Amygdala (tissue), 56 donors: ENCODE measurements at regions not wholly inside any gene's neighbourhood (a gene's known extent, or its start where the extent isn't known, plus 50 kb on each side); places are given as distances from the start of the nearest gene placed in this dataset.
A peak's percentile ranks its signal among the peaks of the same experiment; 100 is the strongest.

ENCODE experiments used
- DNase-seq, 56 donors: peaks; one replicate each; lab custom pipeline; 2025; lab: John Stamatoyannopoulos, UW

- DNase-seq: no peak
Observed at GRCh38 chr2:200725596-200725995, 86.1 kb upstream of the BZW1 start.

GRCh38 chr2:200728630-200729029 is 83.1 kb upstream of the BZW1 start:
- no peak for DNase-seq

- DNase-seq: no peak
Observed at GRCh38 chr2:200730302-200730701, 81.4 kb upstream of the BZW1 start.

GRCh38 chr2:200730960-200731359 is 80.8 kb upstream of the BZW1 start:
- DNase-seq: no peak

- no peak for DNase-seq
Observed at GRCh38 chr2:200732866-200733265, 78.8 kb upstream of the BZW1 start.

- peak in 4 of 56 donors; percentile 10 to 18 (median 14) for DNase-seq
Observed at GRCh38 chr2:200733713-200734198, 78.0 kb upstream of the BZW1 start.

- peak in 41 of 56 donors; percentile 2 to 87 (median 49) for DNase-seq
Observed at GRCh38 chr2:200735061-200735460, 76.6 kb upstream of the BZW1 start.

- no peak for DNase-seq
Observed at GRCh38 chr2:200736646-200737274, 75.0 kb upstream of the BZW1 start.

- no peak for DNase-seq
Observed at GRCh38 chr2:200737585-200737984, 74.1 kb upstream of the BZW1 start.

- peak in 1 of 56 donors; percentile 19 for DNase-seq
Observed at GRCh38 chr2:200738590-200738989, 73.1 kb upstream of the BZW1 start.

- no peak for DNase-seq
Observed at GRCh38 chr2:200740907-200741306, 70.8 kb upstream of the BZW1 start.

- no peak for DNase-seq
Observed at GRCh38 chr2:200741468-200742202, 70.1 kb upstream of the BZW1 start.

- DNase-seq: no peak
Observed at GRCh38 chr2:200742426-200742825, 69.3 kb upstream of the BZW1 start.

GRCh38 chr2:200743042-200743676 is 68.6 kb upstream of the BZW1 start:
- DNase-seq: no peak

- no peak for DNase-seq
Observed at GRCh38 chr2:200744201-200744602, 67.5 kb upstream of the BZW1 start.

- DNase-seq: no peak
Observed at GRCh38 chr2:200746301-200746700, 65.4 kb upstream of the BZW1 start.

- DNase-seq: no peak
Observed at GRCh38 chr2:200747668-200748618, 63.8 kb upstream of the BZW1 start.

GRCh38 chr2:200748779-200749178 is 62.9 kb upstream of the BZW1 start:
- no peak for DNase-seq

- DNase-seq: no peak
Observed at GRCh38 chr2:200749631-200750322, 61.9 kb upstream of the BZW1 start.
